ENCODE measurements at regions not wholly inside any gene's neighbourhood (a gene's known extent, or its start where the extent isn't known, plus 50 kb on each side); places are given as distances from the start of the nearest gene placed in this dataset.

- no peak for DNase-seq
These were observed 1066.2 kb downstream of the TDRD15 start for GRCh38 chr2:22189893-22190480.

- no peak for DNase-seq
These were observed 1070.5 kb downstream of the TDRD15 start for GRCh38 chr2:22194218-22194617.

- DNase-seq: no peak
These were observed 1073.0 kb downstream of the TDRD15 start for GRCh38 chr2:22196806-22197205.

GRCh38 chr2:22198381-22199283 is 1074.9 kb downstream of the TDRD15 start:
- no peak for DNase-seq

- DNase-seq: no peak
These were observed 1076.2 kb downstream of the TDRD15 start for GRCh38 chr2:22199994-22200393.

- no peak for DNase-seq
These were observed 1085.8 kb downstream of the TDRD15 start for GRCh38 chr2:22209545-22209944.

- no peak for DNase-seq
These were observed 1089.5 kb downstream of the TDRD15 start for GRCh38 chr2:22213237-22213636.

GRCh38 chr2:22215517-22215916 is 1091.7 kb downstream of the TDRD15 start:
- DNase-seq: no peak

- DNase-seq: no peak
These were observed 1094.1 kb downstream of the TDRD15 start for GRCh38 chr2:22217881-22218280.

- no peak for DNase-seq
These were observed 1097.2 kb downstream of the TDRD15 start for GRCh38 chr2:22221006-22221405.

- no peak for DNase-seq
These were observed 1115.2 kb downstream of the TDRD15 start for GRCh38 chr2:22238967-22239366.

- DNase-seq: no peak
These were observed 1123.7 kb downstream of the TDRD15 start for GRCh38 chr2:22247466-22247865.

- DNase-seq: no peak
These were observed 1125.1 kb downstream of the TDRD15 start for GRCh38 chr2:22248851-22249250.

GRCh38 chr2:22253171-22253570 is 1129.4 kb downstream of the TDRD15 start:
- DNase-seq: no peak

GRCh38 chr2:22261165-22261564 is 1123.8 kb upstream of the KLHL29 start:
- no peak for DNase-seq

GRCh38 chr2:22270341-22270740 is 1114.6 kb upstream of the KLHL29 start:
- no peak for DNase-seq

- no peak for DNase-seq
These were observed 1111.1 kb upstream of the KLHL29 start for GRCh38 chr2:22273853-22274252.

GRCh38 chr2:22274661-22275060 is 1110.3 kb upstream of the KLHL29 start:
- DNase-seq: no peak

- DNase-seq: no peak
These were observed 1108.3 kb upstream of the KLHL29 start for GRCh38 chr2:22276696-22277095.

GRCh38 chr2:22279541-22279940 is 1105.4 kb upstream of the KLHL29 start:
- no peak for DNase-seq

GRCh38 chr2:22281033-22281432 is 1103.9 kb upstream of the KLHL29 start:
- DNase-seq: no peak

- no peak for DNase-seq
These were observed 1102.8 kb upstream of the KLHL29 start for GRCh38 chr2:22282220-22282619.

GRCh38 chr2:22282916-22283315 is 1102.1 kb upstream of the KLHL29 start:
- no peak for DNase-seq

GRCh38 chr2:22283436-22283835 is 1101.5 kb upstream of the KLHL29 start:
- no peak for DNase-seq

GRCh38 chr2:22290302-22290701 is 1094.7 kb upstream of the KLHL29 start:
- DNase-seq: no peak
